Heart left ventricle (tissue), 13 donors: ENCODE measurements at regions not wholly inside any gene's neighbourhood (a gene's known extent, or its start where the extent isn't known, plus 50 kb on each side); places are given as distances from the start of the nearest gene placed in this dataset.

Experiments
- CTCF ChIP-seq, 12 donors: fragments of 200-600 bp; sonication (generic) in 4 of 12; IDR thresholded peaks; one replicate each; pipeline versions ENCODE4 v1.5.0 to v1.8.0; 2018 to 2022; ENCODE audit warnings: antibody characterized with exemption in 12 of 12, mild to moderate bottlenecking in 5 of 12
- POLR2A ChIP-seq, 2 donors: fragments of 450-650 bp; IDR thresholded peaks; one replicate each; pipeline ENCODE4 v1.6.1; 2017; ENCODE audit warnings: antibody characterized with exemption in 2 of 2, mild to moderate bottlenecking in 2 of 2, moderate library complexity in 2 of 2
- donor health status: ischemic (EF 13 %, LVEDD 7.1; RV severe dilation, severe dysfunction).
- donor health status: DM: no; HTN: yes; CAD: no.
- donor health status: DM: no; HTN: no; CAD: no.
- donor health status: ischemic (EF 25% LVEDD 6.9; RV normal size, moderate dysfunction).
- donor health status: ischemic (EF 25% LVEDD 5.7; RV mildly dilated, moderate dysfunction).
- donor health status: ischemic (EF 35%, LVEDD 5.7; RV mildly dilated, moderate dysfunction).
- donor health status: nonischemic (EF 11% LVEDD 7.7; RV severe dilation, severe dysfunction).
- donor health status: DM: yes; HTN: yes; CAD: no.
- donor health status: PGD.
- donor health status: ischemic (EF 29% LVEDD 5.4; RV normal size, mild dysfunction).
- donor health status: nonischemic (EF 23%, LVEDD 6.1; RV moderate dilation, normal function).

DNA sequence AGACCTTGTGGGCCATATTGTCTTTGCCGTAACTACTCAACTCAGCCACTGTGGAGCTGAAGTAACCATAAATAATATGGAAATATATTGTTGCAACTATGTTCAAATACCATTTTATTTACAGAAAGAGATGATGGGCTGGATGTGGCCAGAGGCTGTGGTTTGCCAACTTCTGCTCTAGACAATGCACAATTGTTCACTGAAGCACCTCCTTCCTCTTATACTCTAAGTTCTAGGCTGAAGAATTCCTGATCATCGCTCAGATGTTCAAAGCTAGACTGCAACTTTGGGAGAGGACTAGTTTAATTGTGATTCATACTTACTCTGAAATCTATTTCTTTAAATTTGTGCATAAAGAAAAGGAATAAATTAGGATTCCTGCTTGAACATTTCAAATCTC, 245.0 kb downstream of the TAF11L14 start:
- no peak for TF ChIP-seq CTCF (IDR thresholded peaks at IDR 0.05)
- TF ChIP-seq POLR2A (IDR thresholded peaks at IDR 0.05), result no peak
